ENCODE measurements at regions not wholly inside any gene's neighbourhood (a gene's known extent, or its start where the extent isn't known, plus 50 kb on each side); places are given as distances from the start of the nearest gene placed in this dataset.
"Not testable (repeated sequence)": the region's sequence is repeated elsewhere in the genome, so short reads cannot be mapped to it uniquely, and the experiment has no call there.

DNA sequence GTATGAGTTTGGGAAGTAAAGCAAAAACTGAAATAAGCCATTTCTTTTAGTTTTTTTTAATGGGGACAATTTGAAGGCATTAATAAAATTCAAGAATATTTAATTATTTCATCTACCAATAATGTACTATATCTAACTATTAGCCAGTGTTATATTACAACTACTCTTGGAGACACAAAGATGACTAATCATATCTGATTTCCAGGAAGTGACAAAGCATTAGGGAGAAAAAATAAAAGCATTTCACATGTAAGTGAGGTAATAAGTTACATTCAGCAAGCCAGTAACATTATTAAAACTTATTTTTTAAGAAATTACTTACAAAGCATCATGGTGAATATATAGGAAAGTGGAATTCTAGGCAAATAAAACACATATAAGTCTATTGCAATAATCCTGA is 781.3 kb upstream of the NRXN1 start:
- peak; percentile 80 for DNase-seq

DNA sequence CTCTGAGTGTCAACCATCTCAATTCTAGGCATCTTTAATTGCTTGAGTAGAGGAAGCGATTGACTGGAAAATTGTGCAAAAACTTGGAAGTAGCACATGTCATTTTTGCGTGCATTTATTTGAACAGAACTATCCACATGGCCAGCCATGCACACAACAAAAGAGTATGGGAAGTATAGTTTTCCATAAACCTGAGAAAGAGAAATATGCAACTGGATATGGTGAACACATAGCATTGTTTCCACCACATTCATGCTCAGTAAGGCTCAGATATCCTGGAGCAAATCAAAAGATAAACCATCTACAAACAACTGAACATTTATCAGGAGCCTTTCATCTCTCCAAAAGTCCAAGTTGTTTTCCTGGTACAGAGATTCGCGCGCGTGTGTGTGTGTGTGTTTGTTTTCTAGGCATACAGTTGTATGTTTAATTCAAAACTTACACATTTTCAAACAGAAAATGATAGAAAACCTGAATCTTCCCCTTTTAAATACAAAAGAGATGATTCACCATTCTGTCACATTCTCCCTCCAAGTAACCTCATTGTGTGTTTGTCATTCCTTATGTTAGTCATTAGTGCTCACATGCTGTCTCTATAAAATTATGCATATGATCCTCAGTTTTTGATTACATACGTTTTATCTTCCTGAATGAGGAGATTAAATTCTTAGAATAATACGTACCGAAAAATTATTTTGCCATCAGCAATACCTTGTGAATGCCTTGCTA is 780.4 kb upstream of the NRXN1 start:
- peak; percentile 83 for DNase-seq

DNA sequence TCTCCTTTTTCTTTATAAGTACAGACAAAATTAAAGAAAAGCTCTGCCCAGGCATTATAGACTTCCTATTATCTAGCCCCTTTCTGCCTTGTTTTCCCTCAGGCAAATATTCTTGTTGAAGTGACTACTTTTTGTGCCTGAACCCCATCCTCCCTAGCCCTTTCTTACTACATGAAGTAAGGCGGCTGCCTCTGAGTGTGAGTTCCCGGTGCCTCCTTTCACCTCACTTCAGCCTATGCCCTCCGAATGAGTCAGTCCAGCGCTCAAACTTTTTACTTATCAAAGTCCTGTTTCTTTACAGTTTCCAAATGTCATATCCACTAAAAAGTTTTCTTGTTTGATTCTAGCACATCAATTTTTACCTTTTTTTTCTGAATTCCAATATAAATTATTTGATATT is 778.3 kb upstream of the NRXN1 start:
- DNase-seq, result no peak

DNA sequence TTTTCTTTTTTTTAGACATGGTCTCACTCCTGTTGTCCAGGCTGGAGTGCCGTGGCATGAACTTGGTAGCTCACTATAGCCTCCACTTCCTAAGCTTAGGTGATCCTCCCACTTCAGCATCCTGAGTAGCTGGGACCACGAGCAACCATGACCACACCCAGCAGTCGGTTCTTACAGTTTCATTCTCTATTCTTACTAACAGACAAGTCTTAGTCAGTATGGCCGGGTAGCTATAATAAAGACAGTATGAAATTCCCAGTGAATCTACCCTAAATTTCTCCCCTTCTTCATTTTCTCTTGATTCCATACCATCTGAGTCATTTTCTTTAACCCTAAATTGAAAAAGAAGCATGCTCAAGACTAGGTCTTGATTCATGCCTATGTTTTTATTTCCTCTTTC is 775.3 kb upstream of the NRXN1 start:
- peak; percentile 13 for DNase-seq

DNA sequence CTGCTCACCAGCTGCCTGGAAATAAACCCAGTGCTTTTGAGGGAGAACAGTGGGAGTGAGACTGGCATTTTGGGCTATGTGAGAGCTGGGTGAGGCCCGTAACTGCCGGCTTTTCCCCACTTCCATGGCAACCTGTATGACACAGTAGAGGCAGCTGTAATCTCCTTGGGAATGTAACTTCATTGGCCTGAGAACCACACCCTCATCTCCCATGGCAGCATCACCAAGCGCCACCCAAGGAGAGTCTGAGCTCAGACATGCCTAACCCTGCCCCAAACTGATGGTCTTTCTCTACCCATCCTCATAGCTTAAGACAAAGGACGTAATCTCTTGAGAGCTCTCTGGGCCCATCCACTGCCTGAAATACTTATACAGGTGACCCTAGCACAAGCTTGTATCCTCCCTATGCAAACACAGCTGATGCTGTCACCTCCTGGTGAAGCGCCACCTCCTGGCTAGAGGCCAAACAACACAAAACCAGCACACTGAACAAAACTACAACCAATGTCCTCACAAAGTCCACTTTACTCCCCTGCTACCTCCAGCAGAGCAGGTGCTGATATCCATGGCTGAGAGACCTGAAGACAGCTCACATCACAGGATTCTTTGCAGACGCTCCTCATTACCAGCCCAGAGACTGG is 763.4 kb upstream of the NRXN1 start:
- DNase-seq, result no peak

DNA sequence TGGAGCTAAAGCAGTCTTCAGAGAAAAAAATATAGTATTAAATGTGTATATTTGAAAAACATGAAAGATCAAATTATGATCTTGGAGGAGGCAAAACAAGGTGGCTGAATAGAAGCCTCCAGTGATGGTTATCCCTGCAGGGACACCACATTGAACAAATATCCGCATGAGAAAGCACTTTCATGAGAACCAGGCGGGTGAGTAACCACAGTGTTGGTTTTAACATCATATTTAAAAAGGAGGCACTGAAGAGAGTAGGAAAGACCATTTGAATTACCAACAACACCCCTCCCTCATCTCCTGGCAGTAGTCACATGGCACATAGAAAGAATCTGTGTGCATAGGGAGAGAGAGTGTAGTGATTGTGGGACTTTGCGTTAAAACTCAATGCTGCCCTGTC is 759.6 kb upstream of the NRXN1 start:
- peak; percentile 63 for DNase-seq

DNA sequence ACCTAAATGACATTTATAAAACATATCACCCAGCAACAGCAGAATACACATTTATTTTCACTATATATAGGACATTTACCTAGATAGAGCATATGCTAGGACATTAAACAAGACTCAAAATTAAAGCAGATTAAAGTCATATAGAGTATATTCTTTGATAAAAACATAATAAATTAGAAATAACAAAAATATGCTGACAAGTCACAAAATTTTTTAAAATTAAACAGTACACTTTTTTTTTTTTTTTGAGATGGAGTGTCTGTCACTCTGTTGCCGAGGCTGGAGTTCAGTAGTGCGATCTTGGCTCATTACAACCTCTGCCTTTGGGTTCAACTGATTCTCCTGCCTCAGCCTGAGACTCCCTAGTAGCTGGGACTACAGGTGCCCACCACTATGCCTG is 758.9 kb upstream of the NRXN1 start:
- no peak for DNase-seq

DNA sequence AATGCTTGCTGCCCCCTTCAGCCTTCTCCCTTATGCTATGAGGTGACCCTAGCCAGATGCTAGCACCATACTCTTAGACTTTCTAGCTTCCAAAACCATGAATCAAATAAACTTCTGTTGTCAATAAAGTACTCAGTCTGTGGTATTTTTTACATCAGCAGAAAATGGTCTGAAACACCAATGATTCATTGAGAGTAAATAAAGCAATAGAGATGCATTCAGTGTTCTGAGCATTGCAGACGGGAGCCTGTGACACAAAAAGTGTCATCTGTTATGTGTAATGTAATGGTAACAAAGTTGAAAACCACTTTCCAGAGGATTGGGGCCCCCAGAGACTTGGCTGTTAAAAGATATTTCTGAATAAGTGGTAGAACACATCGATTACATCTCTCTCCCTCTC is 758.0 kb upstream of the NRXN1 start:
- DNase-seq, result peak; percentile 74

DNA sequence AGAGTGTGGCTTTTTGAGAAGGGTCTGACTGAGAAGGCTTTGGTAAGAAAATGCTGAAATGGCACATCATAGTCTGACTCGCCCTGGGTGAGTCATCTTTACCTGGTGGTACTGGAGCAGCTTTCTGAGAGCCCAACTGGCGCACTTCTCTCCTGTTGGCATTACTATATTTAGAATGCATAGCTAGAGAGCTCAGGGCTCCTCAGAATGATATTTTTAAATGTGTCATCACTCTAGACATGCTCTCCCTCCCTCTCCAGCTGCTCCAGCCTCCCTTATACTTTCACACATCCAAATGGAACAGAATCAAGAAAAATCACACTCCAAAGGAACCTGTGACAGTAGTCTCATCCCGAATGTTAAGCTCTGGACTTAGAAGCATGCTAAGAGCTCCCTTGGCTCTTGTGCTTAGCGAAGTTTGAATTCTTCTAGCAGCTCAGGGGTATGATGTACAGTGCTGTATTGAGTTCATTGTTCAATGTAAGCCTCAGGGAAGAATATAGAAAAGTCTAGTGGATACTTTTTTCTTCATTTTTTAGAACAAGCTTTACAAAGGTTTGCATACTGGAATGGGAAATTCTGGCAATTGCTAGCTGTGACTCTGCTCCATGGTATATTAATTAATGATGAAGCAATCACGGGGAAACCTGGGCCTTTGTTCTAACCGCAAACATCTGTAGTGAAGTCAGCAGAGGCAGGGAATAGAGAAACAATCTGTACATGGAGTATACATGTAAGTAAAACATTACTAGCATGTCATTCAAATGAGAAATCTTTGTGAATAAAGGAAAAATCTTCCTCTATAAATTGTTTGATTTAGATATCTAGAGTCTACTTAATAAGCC is 751.2 kb upstream of the NRXN1 start:
- peak; percentile 65 for DNase-seq

DNA sequence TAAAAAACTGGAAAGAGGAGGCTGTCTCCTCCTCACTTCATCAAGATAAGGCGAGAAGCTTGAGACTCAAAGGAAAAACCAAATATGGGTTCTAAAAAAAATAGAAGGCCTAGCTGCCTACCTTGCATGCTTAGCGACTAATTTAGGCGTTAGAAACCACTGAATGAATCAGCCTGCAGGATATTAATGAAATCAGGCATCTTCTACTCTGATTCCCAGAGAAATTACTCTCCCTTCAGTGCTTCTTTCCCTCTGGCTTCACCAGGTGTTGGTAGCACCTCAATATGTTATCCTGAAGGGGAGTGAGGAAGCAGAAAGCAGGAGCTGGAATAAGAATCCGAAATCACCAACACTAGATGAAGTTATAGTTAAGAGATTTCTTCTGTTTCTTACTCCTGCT is 749.8 kb upstream of the NRXN1 start:
- no peak for DNase-seq

DNA sequence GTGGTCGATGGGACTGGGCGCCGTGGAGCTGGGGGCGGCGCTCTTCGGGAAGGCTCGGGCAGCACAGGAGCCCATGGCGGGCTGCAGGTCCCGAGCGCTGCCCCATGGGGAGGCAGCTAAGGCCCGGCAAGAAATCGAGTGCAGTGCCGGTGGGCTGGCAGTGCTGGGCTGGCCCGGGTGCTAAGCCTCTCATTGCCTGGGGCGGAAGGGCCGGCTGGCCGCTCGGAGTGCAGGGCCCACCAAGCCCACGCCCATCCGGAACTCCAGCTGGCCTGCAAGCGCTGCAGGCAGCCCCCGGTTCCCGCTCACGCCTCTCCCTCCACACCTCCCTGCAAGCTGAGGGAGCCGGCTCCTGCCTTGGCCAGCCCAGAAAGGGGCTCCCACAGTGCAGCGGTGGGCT is 748.4 kb upstream of the NRXN1 start:
- no peak for DNase-seq

DNA sequence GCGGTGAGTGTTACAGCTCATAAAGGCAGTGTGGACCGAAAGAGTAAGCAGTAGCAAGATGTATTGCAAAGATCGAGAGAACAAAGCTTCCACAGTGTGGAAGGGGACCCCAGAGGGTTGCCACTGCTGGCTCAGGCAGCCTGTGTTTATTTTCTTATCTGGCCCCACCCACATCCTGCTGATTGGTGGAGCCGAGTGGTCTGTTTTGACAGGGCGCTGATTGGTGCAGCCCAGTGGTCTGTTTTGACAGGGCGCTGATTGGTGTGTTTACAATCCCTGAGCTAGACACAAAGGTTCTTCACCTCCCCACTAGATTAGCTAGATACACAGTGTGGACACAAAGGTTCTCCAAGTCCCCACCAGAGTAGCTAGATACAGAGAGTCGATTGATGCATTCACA is 747.8 kb upstream of the NRXN1 start:
- DNase-seq, result not testable (repeated sequence)

DNA sequence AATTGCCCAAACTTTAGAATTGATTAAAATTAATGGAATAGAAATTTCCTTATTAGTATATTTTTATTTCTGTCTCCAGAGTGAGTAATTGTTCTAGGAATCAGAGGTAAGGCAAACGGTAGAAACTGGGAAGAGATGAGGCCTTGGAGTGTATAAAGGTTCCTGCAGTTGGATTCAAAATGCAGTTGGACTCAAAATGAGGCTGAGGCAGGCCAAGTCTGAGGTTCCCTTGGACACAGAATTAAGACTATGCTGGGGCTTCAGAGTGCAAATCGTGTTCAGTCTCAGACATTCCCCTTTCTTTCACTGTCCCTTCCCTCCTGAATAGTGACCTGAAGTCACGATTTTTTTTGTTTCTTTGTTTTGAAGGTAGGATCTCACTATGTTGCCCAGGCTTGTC is 746.9 kb upstream of the NRXN1 start:
- DNase-seq, result no peak

DNA sequence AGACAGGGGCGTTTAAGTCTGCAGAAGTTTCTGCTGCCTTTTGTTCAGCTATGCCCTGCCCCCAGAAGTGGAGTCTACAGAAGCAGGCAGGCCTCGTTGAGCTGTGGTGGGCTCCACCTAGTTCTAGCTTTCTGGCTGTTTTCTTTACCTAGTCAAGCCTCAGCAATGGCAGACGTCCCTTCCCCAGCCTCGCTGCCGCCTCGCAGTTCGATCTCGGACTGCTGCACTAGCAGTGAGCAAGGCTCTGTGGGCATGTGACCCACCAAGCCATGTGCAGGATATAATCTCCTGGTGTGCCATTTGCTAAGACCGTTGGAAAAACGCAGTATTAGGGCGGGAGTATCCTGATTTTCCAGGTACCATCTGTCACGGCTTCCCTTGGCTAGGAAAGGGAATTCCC is 742.7 kb upstream of the NRXN1 start:
- not testable (repeated sequence) for DNase-seq

DNA sequence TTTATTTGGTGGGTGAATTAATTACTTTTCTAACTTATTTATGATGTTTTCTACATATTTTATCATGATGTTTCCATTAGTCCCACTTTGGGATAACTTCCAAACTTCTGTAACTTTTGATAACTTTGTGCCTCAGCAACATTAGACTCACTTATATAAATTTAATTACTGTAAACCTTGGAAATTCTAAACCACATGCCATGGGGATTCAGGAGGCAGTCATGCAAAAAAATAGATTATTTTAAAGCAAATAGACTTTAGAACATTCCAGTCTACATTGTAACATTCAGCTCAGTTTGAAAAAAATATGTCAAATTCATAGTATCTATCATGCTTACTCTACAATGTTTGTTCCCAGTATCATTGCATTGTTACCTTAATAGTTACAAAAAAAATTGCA is 728.5 kb upstream of the NRXN1 start:
- DNase-seq, result no peak

DNA sequence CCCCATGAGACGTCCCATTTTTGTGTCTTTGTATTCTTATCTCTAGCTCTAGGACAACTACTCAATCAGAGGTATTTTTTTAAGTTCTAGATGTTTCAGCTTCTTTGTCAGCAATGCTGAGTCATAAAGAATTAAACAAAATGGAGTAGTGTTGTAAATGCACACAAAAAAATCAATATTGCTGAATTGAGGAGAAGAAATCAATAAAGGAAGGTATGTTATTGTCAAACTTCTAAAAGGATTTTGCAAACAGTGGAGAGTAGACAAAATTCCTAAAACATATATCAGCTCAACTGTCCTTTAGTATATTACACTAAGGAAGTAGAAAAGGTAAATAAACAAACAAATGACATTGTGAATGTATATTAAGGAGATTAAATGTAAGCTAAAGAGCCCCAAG is 726.1 kb upstream of the NRXN1 start:
- no peak for DNase-seq

DNA sequence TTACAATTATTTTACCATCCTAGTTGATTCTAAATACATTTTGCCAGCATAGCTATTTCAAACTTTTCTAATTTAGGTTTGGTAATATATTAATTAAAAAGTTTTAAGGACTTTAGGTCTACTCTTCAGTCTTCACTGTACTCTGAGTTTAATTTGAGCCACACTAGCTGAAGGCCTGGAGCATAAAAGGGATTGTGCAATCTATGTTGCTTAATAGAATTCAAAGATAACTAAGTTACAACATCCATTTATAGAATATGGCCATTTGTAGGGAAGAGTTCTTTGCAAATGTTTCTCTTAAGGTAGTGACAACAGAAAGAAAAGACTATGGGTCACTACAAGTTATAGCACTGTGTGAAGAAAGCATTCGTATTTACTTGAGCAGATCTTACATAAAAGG is 702.2 kb upstream of the NRXN1 start:
- no peak for DNase-seq

DNA sequence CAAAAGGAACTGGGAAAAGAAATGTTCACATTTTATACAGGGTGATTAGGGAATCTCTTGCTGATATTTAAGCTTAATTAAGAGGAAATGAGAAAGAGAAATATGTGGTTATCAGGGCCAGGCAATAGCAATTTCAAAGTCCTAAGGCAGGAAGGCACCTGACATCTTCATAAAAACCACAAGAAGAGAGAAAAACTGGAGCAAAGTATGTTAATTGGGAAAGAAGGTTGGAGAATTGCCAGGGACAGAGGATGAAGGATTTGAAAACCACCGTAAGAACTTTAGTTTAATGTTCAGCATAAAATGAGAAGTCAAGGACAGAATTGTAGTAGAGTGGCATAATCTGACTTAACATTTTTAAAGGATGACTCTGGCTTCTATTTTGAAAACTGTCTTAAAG is 691.8 kb upstream of the NRXN1 start:
- DNase-seq, result peak; percentile 6

DNA sequence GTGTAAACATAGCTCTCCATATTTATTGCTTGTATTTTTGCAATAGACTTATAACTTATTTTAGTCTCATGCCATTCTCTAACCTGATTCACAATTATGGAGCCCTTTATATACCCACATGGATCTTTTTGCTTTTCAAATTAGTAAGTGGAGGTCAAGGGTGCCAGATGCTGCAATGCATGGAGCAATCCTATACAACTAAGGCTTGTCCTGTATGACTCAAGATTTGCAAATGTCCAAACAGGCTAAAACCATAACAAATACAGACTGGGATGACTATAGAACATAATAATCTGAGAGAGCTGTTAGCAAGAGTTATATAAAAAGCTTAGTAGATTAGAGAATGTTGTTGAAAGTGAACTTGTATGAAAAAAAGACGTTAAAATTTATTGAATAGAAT is 690.4 kb upstream of the NRXN1 start:
- peak; percentile 81 for DNase-seq

DNA sequence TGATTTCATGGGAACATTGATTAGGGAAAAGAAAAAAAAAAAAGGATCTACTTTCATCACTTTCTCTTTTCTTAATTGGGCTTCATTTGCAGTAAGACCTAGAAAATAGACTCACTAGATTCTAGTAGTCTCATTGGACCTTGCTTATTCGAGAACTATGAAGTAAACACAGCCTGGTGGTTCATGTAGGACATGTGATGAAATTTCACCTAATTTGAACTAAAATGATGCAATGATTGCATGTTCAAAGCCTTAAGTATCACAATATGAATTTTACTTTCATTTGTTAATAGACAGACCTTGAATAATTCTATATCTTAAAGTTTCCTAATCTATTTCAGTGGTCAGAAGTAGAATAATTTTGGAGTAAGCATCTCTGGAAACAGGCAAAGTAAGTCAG is 688.9 kb upstream of the NRXN1 start:
- no peak for DNase-seq

DNA sequence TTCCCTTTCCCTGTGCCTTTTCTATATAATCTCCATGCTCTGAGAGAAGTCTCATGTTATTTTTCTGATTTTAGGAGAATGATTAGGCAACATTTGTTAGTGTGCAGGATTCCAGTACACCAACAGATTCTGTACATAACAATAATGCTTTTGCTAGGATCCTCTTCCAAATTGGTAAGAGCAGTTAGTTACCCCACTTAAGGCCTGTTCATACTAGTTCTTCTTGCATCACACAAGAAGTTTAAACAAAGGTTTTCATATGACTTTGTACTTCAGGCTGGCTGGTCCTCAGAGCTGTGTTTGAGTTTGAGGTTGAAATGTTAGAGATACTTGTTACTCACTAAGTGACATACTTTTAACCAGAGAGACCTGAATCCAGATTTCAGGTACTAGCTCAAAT is 686.9 kb upstream of the NRXN1 start:
- DNase-seq, result no peak

DNA sequence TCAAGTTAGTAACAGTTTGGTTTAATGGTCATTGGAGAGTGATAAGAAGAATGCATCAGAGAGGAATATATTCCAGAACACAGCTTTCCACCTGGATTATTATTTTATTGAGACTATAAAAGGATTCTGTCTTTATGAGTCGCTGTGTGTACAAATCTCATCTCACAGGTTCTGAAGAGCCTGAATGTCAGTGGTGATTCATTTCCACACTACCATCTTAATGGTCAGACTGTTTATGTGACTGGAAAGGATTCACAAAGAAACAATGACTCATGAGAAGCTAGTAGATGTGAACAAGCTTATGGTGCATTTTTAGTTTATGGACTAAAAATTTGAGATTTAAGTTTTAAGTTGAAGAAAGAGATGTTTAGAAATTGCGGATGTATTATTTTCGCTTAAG is 685.4 kb upstream of the NRXN1 start:
- DNase-seq, result peak; percentile 91

DNA sequence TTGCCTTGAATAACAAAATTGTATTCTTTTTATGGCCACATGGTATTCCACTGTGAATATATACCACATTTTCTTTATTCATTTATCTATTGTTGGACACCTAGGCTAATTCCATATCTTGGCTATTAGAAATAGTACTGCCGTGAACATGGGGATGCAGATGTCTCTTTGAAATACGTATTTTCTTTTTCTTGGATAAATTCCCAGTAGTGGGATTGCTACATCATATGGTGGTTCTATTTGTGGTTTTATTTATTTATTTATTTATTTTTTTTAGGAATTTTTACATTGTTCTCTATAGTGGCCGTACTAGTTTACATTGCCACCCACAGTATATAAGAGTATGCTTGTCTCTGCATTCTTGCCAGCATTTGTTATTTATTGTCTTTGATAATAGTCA is 679.8 kb upstream of the NRXN1 start:
- DNase-seq, result peak; percentile 65

DNA sequence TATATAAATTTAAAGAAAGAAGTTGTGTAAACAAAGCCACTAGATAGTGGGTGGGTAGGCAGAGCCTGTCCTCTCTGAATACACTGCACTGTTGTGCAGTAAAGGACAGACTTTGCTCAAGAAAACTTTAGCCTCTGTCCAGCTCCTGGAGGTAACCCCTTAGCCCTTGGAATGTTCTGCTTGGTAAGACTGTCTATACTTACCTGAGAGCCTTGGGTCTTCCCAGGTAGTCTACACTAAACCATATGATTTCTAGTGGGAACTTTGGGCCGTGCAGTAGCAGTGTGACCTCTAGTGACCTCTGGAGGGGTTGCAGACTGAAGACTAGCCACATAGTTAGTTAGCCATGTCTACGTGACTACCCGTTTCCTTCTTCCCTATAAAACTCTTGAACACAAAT is 678.3 kb upstream of the NRXN1 start:
- no peak for DNase-seq
